HG03342 (cell line): ENCODE measurements at regions not wholly inside any gene's neighbourhood (a gene's known extent, or its start where the extent isn't known, plus 50 kb on each side); places are given as distances from the start of the nearest gene placed in this dataset.
"Not testable (repeated sequence)": the region's sequence is repeated elsewhere in the genome, so short reads cannot be mapped to it uniquely, and the experiment has no call there.

Experiments used
- ATAC-seq: cut with Tn5 transposase; IDR thresholded peaks from one replicate; pipeline ENCODE4 v1.9.1; 2021; ENCODE audit warnings: mild to moderate bottlenecking, moderate library complexity; ENCODE audit not compliant: unreplicated experiment

DNA sequence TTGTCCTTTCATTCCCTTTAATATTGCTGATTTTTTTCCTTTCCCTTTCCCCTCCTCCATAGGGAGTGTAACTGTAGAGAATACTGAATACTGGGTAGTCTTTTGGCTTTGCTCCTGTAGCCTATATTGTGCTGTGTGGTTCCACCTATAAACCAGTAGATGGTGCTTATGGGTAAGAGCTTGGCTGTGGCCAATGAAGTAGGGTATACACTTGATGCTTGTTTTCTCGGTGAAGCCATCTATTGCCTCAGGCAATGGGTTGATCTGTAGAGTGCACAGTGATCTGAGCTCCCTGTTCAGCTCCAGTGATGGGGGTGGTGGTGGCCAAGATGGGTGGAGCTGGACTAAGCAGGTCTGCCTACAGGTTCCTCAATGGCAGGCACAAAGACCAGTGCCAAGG, 203.3 kb upstream of the IMPG1 start:
- ATAC-seq: no peak

DNA sequence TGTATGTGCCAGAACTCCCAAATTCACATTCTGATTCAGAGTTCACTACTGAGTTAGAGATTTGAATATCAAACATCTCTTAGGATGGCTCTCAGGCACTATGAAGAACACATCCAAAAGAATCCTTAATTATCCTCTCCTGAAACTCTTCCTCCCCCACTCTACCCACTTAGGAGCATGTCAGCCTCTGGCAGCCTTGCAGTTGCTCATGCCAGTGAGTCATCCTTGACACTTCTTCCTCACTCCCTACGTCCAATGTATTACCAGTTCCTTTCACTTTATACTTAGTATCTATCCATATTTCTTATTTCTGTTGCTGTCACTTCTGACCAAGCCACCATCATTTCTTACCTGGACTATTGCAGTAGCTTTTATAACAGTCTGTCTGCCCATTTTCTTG, 192.0 kb upstream of the IMPG1 start:
- no peak for ATAC-seq

DNA sequence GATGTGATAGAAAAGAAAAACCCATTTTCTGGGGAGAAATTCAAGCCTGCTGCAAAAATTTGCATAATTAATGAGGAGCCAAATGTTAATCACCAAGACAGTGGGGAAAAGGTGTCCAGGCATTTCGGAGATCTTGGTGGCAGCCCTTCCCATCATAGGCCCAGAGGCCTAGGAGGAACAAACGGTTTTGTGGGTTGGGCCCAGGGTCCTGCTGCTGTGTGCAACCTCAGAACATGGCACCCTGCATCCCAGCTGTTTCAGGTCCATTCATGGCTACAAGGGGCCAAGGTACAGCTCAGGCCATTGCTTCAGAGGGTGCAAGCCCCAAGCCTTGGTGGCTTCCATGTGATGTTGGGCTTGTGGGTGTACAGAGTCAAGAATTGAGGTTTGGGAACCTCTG, 189.8 kb upstream of the IMPG1 start:
- ATAC-seq: no peak

DNA sequence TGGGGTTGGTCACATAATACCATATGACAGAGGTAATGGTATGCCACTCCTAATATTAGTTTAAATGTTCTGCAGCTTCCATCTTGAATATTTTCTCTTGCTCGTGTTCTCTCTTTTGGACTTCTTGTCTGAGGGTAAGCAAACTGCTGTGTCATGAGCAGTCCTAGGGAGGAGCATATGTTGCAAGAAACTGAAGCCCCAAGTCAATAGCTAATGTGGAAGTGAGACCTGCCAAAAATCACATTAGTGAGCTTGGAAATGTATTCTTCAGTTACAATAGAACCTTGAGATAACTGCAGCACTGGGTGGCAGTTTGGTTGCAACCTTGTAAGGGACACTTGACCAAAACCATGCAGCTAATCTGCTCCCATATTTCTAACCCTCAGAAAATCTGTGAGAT, 178.2 kb upstream of the IMPG1 start:
- no peak for ATAC-seq

DNA sequence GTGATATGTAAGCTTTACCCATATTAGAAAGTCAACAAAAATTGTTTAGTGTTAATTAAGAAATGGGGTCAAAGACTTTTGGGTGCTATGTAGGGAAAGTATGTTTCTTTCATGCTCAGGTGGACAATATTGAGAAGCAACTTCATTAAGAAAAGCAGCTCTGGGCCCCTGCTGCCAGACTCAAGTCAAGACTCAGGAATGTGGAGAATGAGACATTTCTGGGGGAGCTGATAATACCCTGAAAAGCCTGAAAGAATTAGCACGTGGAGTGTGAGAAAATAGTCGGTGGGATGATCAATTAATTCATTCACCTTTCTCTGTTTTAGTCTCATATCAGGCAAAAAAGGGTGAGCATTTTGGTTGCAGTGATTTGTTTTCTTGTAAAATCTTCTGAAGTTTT, 175.1 kb upstream of the IMPG1 start:
- no peak for ATAC-seq

DNA sequence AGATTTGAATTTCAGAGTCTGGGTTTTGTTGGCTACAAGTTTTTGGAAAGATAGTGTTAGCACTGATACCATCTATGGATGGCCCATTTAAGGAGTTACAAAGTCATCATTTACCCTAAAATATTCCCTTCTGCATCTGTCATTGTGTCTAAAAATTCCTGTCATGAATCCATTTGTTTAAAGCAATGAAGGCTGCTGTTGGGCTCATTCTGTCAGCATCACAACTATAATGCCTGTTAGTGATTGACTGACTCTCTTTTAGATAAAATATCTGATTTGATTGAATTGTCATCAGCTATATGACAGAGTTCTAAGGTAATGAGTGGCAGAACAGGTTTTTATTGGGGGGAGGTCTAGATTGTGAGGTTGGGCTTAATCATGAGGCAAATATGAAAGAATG, 167.6 kb upstream of the IMPG1 start:
- ATAC-seq: no peak

DNA sequence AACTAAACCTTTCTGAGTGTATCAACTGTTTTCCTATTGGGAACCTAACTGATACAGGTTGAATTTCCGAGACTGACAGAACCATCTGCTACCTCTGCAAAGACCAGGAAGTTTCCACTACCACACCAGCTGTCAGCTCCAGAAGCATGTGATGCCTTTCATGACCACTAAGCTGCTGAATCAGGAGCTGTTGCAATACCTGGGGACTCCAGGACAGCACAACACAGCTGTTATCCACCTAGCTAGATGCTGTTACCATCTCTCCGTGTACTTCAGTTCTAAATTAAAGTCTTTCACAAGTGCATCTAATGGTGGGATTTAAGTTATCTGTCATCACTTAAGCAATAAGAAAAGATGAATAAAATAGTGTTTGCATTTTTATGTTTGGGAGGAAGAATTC, 158.2 kb upstream of the IMPG1 start:
- peak; percentile 57 for ATAC-seq

DNA sequence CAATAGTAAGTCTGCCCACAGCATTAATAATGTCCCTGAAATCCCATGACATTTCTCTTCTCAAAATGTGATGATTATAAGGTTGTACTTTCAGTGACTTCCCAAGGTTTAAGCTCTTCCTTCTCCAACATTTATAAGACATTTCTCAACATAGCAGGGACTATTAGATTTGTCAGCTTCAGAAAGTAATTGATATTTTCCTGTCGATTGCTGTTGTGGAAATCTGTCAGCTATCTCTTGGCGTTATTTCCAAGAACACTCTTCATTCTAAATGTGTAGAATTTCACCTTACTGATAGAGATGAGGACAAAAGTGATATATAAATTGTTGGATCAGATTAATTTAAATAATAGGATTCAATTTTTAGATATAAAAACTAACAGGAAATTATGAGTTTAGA, 149.7 kb upstream of the IMPG1 start:
- ATAC-seq: no peak

DNA sequence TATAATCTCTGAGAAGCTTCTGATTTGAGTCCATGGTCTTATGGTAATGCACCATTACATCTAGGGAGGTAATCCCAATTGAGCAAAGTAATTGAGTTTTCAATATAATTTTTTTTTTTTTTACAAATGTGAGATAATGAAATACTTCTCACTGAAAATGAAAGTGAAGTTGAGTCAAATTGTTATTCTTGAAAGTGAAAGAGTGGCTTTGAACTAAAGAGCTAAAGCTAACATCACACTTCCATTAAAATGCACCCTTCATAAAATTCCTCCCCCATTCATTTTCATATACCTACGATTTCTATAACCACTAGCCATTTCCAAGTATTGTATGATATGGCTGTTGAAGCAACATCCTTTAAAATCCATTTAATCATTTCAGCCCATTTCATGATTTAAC, 149.1 kb upstream of the IMPG1 start:
- ATAC-seq: no peak

DNA sequence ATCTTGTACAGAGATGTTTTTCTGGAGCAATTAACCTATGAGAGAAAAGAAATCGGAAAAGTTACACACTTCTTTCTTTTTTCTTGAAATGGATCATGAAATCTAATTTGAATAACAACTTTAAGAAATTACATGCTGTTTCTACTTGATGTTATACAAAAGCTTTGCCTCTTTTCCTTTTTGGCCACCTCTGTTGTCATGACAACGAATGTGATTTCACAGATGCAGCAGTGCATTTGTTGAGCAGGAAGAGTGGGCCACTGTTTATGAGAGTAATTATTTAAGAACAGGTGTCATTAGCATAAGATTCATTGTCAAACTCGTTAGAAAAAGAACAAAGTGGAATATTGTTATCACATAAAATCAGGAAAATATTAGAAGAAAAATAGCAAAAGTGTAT, 148.3 kb upstream of the IMPG1 start:
- ATAC-seq: no peak

DNA sequence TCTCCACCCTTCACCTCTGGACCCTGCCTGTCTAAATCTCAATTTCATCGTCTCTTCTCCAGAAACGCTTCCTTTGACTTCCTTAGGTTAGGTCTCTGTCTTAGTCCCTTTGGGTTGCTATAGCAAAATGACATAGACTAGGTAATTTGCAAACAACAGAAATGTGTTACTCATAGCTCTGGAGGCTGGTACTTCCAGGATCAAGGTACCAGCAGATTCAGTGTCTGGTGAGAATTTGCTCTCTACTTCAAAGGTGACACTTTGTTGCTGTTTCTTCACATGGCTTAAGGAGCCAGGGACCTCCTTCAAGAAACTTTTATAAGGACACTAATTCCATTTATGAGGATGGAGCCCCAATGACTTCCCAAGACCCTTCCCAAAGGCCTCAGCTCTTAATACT, 145.1 kb upstream of the IMPG1 start:
- ATAC-seq: no peak

DNA sequence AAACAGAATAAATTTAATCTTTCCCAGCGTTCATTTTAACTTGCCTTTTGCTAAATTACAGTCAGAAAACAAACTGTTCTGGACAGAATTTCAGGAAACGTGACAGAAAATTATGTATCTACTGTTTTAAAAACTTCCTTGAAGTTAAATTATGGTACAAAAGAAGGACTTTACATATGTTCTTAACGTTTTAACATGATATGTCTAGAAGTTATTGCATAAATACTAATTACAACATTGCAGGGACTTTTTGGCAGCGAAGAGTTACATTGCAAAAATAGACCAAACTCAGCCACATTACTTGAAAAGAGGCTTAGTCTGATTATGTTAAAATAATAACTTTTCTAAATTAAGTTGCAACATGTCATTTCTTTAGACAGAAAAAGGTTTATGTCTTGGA, 142.1 kb upstream of the IMPG1 start:
- ATAC-seq: no peak

DNA sequence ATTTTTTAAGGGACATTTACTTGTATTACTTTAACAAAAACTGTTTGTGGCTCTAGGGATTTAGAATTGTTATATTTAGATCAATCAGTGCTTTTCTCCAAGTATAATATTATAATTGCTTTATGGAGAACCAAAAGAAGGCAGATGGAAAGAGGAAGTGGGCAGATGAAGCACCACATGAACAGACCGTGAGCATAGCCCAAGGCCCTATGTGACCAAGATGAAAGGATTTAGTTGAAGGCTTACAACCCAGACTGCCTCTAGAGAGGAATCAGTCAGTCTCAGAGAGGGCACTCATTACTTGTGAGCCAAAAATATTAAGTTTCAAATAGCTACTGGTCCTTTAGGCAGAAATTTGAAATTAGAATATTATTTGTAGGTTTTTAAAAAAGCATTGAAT, 102.3 kb upstream of the IMPG1 start:
- ATAC-seq: no peak

DNA sequence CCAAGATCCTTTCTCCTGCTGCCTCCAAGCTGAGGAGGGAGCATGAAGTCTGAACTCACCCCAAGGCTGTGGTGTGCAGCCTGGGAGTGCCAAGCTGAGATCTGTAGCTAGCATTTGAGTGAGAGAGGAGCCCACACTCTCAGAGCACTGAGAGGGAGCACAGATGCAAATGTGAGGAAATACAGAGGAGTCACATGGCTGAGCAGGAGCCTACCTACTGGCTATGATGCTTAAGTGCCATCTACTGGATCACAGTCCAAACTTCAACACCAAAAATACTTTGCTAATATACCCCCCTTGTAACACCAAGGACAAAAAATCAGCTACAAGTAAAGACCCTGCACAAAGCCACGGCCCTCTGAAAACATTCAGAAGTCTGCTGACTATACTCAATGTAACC, 94.4 kb upstream of the IMPG1 start:
- ATAC-seq: no peak

DNA sequence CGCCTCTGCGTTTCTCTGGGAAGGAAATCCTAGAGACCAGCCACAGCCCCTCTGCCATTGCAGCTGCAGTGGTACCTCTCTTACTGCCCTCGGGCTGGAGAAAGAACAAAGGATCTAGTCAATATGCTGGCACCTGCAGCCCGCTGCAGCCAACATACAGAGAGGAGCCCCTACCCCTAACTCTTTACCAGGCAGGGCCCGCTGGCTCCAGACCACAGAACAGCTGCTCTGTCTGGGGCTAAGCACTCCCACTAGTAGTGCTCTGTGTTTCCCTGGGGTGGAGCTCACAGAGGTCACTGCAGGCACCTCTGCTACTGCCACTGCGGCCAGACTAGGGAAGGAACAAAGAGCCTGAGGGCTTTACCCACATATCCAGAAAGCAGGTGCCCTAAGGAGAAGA, 93.8 kb upstream of the IMPG1 start:
- no peak for ATAC-seq

DNA sequence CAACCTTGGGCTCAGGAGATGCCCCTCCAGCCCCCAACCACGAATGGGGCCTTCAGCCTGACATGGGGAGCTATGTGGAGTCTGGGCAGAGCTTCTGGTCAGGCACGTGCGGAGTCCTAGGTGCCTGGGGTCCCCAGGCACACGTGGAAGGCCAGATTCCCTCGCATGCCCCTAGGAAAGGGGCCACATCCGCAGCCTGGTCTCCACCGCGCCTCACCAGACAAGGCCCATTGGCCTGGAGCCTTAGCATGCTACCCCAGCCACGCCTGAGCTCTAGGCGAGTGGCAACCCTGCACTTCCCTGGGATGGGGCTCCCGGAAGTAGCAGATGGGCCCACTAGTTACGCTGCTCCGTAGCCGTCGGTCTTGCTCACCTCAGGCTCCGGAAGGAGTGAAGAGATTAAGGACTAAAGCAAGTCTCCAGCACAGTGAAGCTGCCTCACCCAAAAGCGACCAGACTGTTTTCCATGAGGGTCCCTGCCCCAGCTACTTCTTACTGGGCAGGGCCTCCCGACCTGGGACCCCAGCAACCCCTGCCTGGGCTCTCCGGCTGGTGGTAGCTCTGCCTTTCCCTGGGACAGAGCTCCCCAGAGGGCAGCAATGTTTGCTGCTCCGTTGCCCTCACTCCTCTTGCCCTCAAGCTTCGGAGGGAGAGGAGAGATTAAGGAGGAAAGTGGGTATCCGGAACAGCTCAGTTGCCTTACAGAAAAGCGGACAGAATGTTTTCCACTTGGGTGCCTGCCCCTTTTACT, 93.2 kb upstream of the IMPG1 start:
- no peak for ATAC-seq

DNA sequence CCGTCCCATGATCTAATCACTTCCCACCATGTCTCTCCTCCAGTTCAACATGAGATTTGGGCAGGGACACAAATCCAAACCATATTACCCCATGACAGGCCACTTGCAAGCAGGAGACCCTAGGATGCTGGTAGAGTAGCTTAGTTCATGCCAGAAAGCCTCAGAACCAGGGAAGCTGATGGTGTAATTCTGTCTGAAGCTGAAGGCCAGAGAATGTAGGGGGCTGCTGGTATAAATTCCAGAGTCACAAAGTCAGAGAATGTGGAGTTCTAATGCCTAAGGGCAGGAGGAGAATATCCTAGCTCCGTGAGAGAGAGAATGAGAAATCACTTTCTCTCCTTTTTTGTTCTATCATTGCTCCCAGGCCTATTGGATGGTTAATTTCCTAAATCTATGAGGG, 90.3 kb upstream of the IMPG1 start:
- ATAC-seq: no peak

DNA sequence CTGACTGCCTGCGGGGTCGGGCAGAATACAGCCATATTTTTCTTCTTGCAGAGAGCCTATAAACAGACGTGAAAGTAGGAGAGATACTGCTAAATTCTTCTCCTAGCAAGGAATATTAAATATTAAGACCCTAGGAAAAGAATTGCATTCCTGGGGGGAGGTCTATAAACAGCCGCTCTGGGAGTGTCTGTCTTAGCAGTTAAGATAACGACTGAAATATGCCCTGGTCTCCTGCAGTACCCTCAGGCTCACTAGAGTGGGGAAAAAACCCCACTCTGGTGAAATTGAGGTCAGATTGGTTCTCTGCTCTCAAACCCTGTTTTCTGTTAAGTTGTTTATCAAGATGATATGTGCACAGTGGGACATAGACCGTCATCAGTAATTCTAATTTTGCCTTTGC, 85.3 kb upstream of the IMPG1 start:
- ATAC-seq: not testable (repeated sequence)

DNA sequence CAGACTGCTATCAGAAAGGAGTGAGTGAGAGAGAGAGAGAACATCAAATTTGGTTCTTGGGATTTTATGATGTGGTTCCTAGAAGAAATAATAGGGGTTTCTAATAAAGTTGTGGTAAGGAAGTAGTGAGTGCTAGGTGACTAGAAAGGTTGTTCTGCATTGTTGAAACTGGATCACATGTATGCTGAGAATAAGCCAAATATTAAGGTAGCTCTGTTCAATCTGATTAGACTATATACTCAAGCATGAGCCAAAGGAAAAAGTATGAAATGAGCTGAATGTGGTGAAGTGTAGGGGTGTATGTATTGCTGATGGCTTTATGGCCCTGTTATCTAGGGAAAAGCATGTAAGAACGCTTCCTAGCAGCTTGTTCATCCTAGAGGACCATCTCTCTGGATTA, 63.0 kb upstream of the IMPG1 start:
- no peak for ATAC-seq

DNA sequence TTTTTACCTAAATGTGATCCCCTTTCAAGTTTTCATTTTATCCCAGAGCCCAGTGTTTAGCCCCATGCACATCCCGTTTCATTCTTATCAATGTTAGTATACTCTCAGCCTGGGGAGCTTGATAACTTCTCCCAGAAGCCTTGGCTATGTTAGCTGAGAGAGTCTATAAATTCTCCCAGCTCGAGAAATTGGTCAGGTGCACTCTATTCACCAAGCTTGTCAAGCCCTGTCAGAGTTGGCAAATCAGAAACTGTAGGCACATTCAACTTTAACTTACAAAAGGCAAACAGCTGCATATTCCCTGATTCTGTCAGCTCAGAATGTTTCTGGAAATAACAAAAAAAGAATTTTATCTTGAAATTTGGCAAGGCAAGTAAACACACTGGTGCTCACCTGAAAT, 62.2 kb upstream of the IMPG1 start:
- ATAC-seq: no peak

DNA sequence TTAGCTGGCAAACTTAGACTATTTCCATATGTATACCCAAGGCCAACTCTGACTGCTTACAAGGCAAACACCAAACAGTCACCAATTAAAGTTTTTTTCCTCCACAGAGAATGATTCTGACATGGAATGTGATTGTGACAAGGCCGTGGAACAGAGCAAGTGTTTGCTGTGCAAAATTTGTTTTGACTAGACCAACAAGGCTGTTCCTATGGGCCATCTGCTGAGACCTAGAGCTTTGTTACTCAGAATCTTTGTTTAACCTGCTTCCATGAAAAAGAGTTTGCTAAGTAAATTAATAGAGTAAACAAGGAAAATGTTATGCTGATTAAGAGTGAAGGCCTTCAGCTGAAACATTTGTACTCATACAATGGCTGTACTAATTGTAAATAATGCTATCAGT, 51.6 kb upstream of the IMPG1 start:
- no peak for ATAC-seq
